NT2/D1 (cell line): ENCODE measurements at regions not wholly inside any gene's neighbourhood (a gene's known extent, or its start where the extent isn't known, plus 50 kb on each side); places are given as distances from the start of the nearest gene placed in this dataset.

Experiments used
- DNase-seq: peaks from one replicate; pipeline ENCODE4 v3.0.0-alpha.2; 2011; ENCODE audit warnings: low read depth, low spot score
- H3K27me3 ChIP-seq: 2 replicates; pipeline ENCODE4 v1.6.0; 2011; ENCODE audit warnings: mild to moderate bottlenecking; ENCODE audit not compliant: insufficient read length, insufficient read depth
- H3K36me3 ChIP-seq: 2 replicates; pipeline ENCODE4 v1.6.1; 2011; ENCODE audit warnings: mild to moderate bottlenecking, low read length, mixed read lengths; ENCODE audit not compliant: insufficient read depth, insufficient read length
- H3K4me1 ChIP-seq: 2 replicates; pipeline ENCODE4 v1.5.1; 2011; ENCODE audit not compliant: insufficient read depth, insufficient read length
- H3K4me3 ChIP-seq: 2 replicates; pipeline ENCODE4 v1.5.1; 2011; ENCODE audit warnings: low read depth; ENCODE audit not compliant: insufficient read length
- H3K9ac ChIP-seq: 2 replicates; pipeline ENCODE4 v1.6.0; 2011; ENCODE audit warnings: low read depth; ENCODE audit not compliant: insufficient read length
- H3K9me3 ChIP-seq: 2 replicates; pipeline ENCODE4 v1.5.1; 2011; ENCODE audit warnings: mild to moderate bottlenecking, low read length; ENCODE audit not compliant: insufficient read depth
- SUZ12 ChIP-seq: IDR thresholded peaks from 2 replicates; pipeline ENCODE4 v1.6.1; 2011; ENCODE audit not compliant: insufficient read length, insufficient read depth; ENCODE audit errors: extremely low read depth
- YY1 ChIP-seq: IDR thresholded peaks from 2 replicates; pipeline ENCODE4 v1.6.1; 2011; ENCODE audit not compliant: insufficient read length, insufficient read depth
- ZNF274 ChIP-seq: IDR thresholded peaks from 2 replicates; pipeline ENCODE4 v1.6.1; 2011; ENCODE audit warnings: mild to moderate bottlenecking, low read depth, low read length

- Histone ChIP-seq H3K36me3 (no peaks in the 10 kb centered on the region), H3K27me3 (no peaks in the 10 kb centered on the region), H3K4me3 (no peak overlapping the region), H3K4me1 (peaks cover 4% of the 10 kb centered on the region), H3K9ac (no peak overlapping the region), H3K9me3 (no peaks in the 10 kb centered on the region)
- TF ChIP-seq SUZ12 (no peak), YY1 (no peak), ZNF274 (no peak)
- no peak for DNase-seq
These were observed 76.9 kb upstream of the SCOC start for GRCh38 chr4:140296335-140297220.

GRCh38 chr4:140293979-140294378 is 79.5 kb upstream of the SCOC start:
- Histone ChIP-seq H3K27me3 (no peaks in the 10 kb centered on the region), H3K36me3 (no peaks in the 10 kb centered on the region), H3K4me1 (peaks cover 4% of the 10 kb centered on the region), H3K9ac (no peak overlapping the region), H3K9me3 (no peaks in the 10 kb centered on the region), H3K4me3 (no peak overlapping the region)
- DNase-seq = no peak
- no peak for TF ChIP-seq SUZ12
- no peak for TF ChIP-seq ZNF274
- no peak for TF ChIP-seq YY1

- H3K9me3 ChIP-seq = peaks cover 10% of the 10 kb centered on the region; the same call in 1 of the 2 replicates
- H3K36me3 ChIP-seq = no peaks in the 10 kb centered on the region
- no peaks in the 10 kb centered on the region for H3K27me3 ChIP-seq
- no peak overlapping the region for H3K9ac ChIP-seq
- H3K4me1 ChIP-seq = no peaks in the 10 kb centered on the region
- H3K4me3 ChIP-seq = no peak overlapping the region
- DNase-seq = no peak
- TF ChIP-seq ZNF274 = no peak
- TF ChIP-seq SUZ12 = no peak
- TF ChIP-seq YY1 = no peak
These were observed 82.2 kb upstream of the SCOC start for GRCh38 chr4:140291259-140291658.

GRCh38 chr4:140289486-140289885 is 84.0 kb upstream of the SCOC start:
- no peak overlapping the region for H3K9ac ChIP-seq
- DNase-seq = no peak
- no peaks in the 10 kb centered on the region for H3K4me1 ChIP-seq
- H3K36me3 ChIP-seq = no peaks in the 10 kb centered on the region
- peaks cover 10% of the 10 kb centered on the region; the same call in 1 of the 2 replicates for H3K9me3 ChIP-seq
- TF ChIP-seq SUZ12 (no peak), YY1 (no peak), ZNF274 (no peak)
- H3K27me3 ChIP-seq = no peaks in the 10 kb centered on the region
- H3K4me3 ChIP-seq = no peak overlapping the region

- DNase-seq = no peak
These were observed 87.0 kb upstream of the SCOC start for GRCh38 chr4:140286456-140286855.

GRCh38 chr4:140284456-140284855 is 89.0 kb upstream of the SCOC start:
- Histone ChIP-seq H3K9me3 (peaks cover 10% of the 10 kb centered on the region; the same call in 1 of the 2 replicates), H3K4me1 (no peaks in the 10 kb centered on the region), H3K4me3 (no peak overlapping the region), H3K27me3 (no peaks in the 10 kb centered on the region), H3K9ac (no peak overlapping the region), H3K36me3 (no peaks in the 10 kb centered on the region)
- DNase-seq = no peak
- TF ChIP-seq YY1 (no peak), SUZ12 (no peak), ZNF274 (no peak)

More at GRCh38 chr4:140286456-140286855, 87.0 kb upstream of the SCOC start:
- no peaks in the 10 kb centered on the region for H3K36me3 ChIP-seq
- TF ChIP-seq ZNF274 (no peak), YY1 (no peak), SUZ12 (no peak)
- H3K4me1 ChIP-seq = no peaks in the 10 kb centered on the region
- H3K4me3 ChIP-seq = no peak overlapping the region
- peaks cover 10% of the 10 kb centered on the region; the same call in 1 of the 2 replicates for H3K9me3 ChIP-seq
- no peak overlapping the region for H3K9ac ChIP-seq
- no peaks in the 10 kb centered on the region for H3K27me3 ChIP-seq

GRCh38 chr4:140281828-140282552 is 91.5 kb upstream of the SCOC start:
- H3K4me1 ChIP-seq = no peaks in the 10 kb centered on the region
- DNase-seq = no peak
- H3K36me3 ChIP-seq = no peaks in the 10 kb centered on the region
- TF ChIP-seq SUZ12 = no peak
- TF ChIP-seq YY1 = no peak
- TF ChIP-seq ZNF274 = no peak
- no peak overlapping the region for H3K9ac ChIP-seq
- no peaks in the 10 kb centered on the region for H3K27me3 ChIP-seq
- H3K4me3 ChIP-seq = no peak overlapping the region
- H3K9me3 ChIP-seq = no peaks in the 10 kb centered on the region
